Endodermal cell (in vitro differentiated cells): ENCODE measurements at regions not wholly inside any gene's neighbourhood (a gene's known extent, or its start where the extent isn't known, plus 50 kb on each side); places are given as distances from the start of the nearest gene placed in this dataset.

Source experiments
- DNase-seq: peaks from one replicate; pipeline ENCODE4 v3.0.0-alpha.2; 2017
- H3K27ac ChIP-seq: 2 replicates; pipeline ENCODE4 v1.5.1; 2013; ENCODE audit warnings: mild to moderate bottlenecking, low read depth, low read length, moderate library complexity
- H3K27me3 ChIP-seq: 2 replicates; pipeline ENCODE4 v1.6.1; 2013; ENCODE audit warnings: mild to moderate bottlenecking, low read length, moderate library complexity; ENCODE audit not compliant: insufficient read depth, control insufficient read depth, poor library complexity, severe bottlenecking
- H3K36me3 ChIP-seq: 2 replicates; pipeline ENCODE4 v1.7.0; 2013; ENCODE audit warnings: mild to moderate bottlenecking, low read length, moderate library complexity; ENCODE audit not compliant: control insufficient read depth, insufficient read depth
- H3K4me1 ChIP-seq: one replicate; pipeline ENCODE4 v1.7.0; 2013; ENCODE audit warnings: low read length; ENCODE audit not compliant: control insufficient read depth, insufficient read depth
- H3K4me3 ChIP-seq: 2 replicates; pipeline ENCODE4 v1.5.1; 2013; ENCODE audit warnings: mild to moderate bottlenecking, low read length, moderate library complexity
- H3K9ac ChIP-seq: 2 replicates; pipeline ENCODE4 v1.6.1; 2013; ENCODE audit warnings: mild to moderate bottlenecking, low read length, moderate library complexity; ENCODE audit not compliant: poor library complexity, severe bottlenecking; ENCODE audit errors: extremely low read depth
- H3K9me3 ChIP-seq: 2 replicates; pipeline ENCODE4 v1.6.1; 2013; ENCODE audit warnings: mild to moderate bottlenecking, low read length, moderate library complexity; ENCODE audit not compliant: control insufficient read depth
- H3K27ac Mint-ChIP-seq: 2 replicates; pipeline ENCODE4 v1.8.0; 2020; ENCODE audit warnings: mixed read lengths
- H3K27me3 Mint-ChIP-seq: 2 replicates; pipeline ENCODE4 v1.8.0; 2021; ENCODE audit warnings: mild to moderate bottlenecking, mixed read lengths; ENCODE audit not compliant: insufficient read depth
- H3K36me3 Mint-ChIP-seq: 2 replicates; pipeline ENCODE4 v1.8.0; 2020; ENCODE audit warnings: low read depth, mixed read lengths
- H3K4me1 Mint-ChIP-seq: 2 replicates; pipeline ENCODE4 v1.8.0; 2020; ENCODE audit warnings: mixed read lengths
- H3K4me3 Mint-ChIP-seq: 2 replicates; pipeline ENCODE4 v1.8.0; 2020; ENCODE audit warnings: mild to moderate bottlenecking, moderate library complexity, mixed read lengths
- H3K9me3 Mint-ChIP-seq: 2 replicates; pipeline ENCODE4 v1.8.0; 2020; ENCODE audit warnings: mild to moderate bottlenecking, mixed read lengths
- CTCF ChIP-seq: fragments of 200-600 bp; sonication (generic); conservative IDR thresholded peaks from 2 replicates; pipeline ENCODE4 v1.5.0; 2021; ENCODE audit warnings: antibody characterized with exemption, mild to moderate bottlenecking
- WGBS, 2 experiments: methylation state at CpG; one replicate each; pipeline versions ENCODE4 v1.1.5 to v1.1.7; 2013; ENCODE audit warnings: missing lambda C conversion rate in 2 of 2, mixed read lengths in 1 of 2; ENCODE audit not compliant: insufficient coverage in 1 of 2, insufficient read length in 1 of 2; 5-methylcytosine and 5-hydroxymethylcytosine counted together

GRCh38 chr3:26202169-26202568 lies 412.3 kb downstream of the OXSM start:
- H3K36me3 Mint-ChIP-seq = no peaks in the 10 kb centered on the region
- no peaks in the 10 kb centered on the region for H3K9me3 Mint-ChIP-seq
- Histone ChIP-seq H3K27me3 (no peaks in the 10 kb centered on the region), H3K4me1 (peaks cover 10% of the 10 kb centered on the region), H3K27ac (no peak overlapping the region), H3K9ac (no peak overlapping the region), H3K9me3 (no peaks in the 10 kb centered on the region), H3K4me3 (no peak overlapping the region), H3K36me3 (no peaks in the 10 kb centered on the region)
- peaks cover 31% of the 10 kb centered on the region for H3K4me1 Mint-ChIP-seq
- WGBS, 2 experiments = 45 to 71% methylated on average over 3 of the region's 3 CpGs
- no peak overlapping the region for H3K27ac Mint-ChIP-seq
- TF ChIP-seq CTCF = no peak
- no peaks in the 10 kb centered on the region for H3K27me3 Mint-ChIP-seq
- H3K4me3 Mint-ChIP-seq = no peak overlapping the region
- peak; percentile 49 for DNase-seq

- H3K4me3 ChIP-seq = no peak overlapping the region
- WGBS, 2 experiments = 71 to 94% methylated on average over 1 of the region's 1 CpG
- no peaks in the 10 kb centered on the region for H3K27me3 Mint-ChIP-seq
- H3K36me3 ChIP-seq = no peaks in the 10 kb centered on the region
- DNase-seq = no peak
- H3K27me3 ChIP-seq = no peaks in the 10 kb centered on the region
- H3K9me3 Mint-ChIP-seq = peaks cover under 1% of the 10 kb centered on the region
- H3K36me3 Mint-ChIP-seq = no peaks in the 10 kb centered on the region
- TF ChIP-seq CTCF = no peak
- peaks cover 23% of the 10 kb centered on the region for H3K4me1 Mint-ChIP-seq
- no peak overlapping the region for H3K27ac Mint-ChIP-seq
- no peak overlapping the region for H3K9ac ChIP-seq
- peaks cover 7% of the 10 kb centered on the region for H3K4me1 ChIP-seq
- no peaks in the 10 kb centered on the region for H3K9me3 ChIP-seq
- H3K27ac ChIP-seq = no peak overlapping the region
- no peak overlapping the region for H3K4me3 Mint-ChIP-seq
Observed at GRCh38 chr3:26205475-26205874, 415.6 kb downstream of the OXSM start.

GRCh38 chr3:26208201-26208600 lies 414.4 kb upstream of the LRRC3B start:
- Mint-ChIP-seq H3K9me3 (peaks cover 17% of the 10 kb centered on the region), H3K4me3 (no peak overlapping the region), H3K4me1 (peaks cover 8% of the 10 kb centered on the region), H3K36me3 (no peaks in the 10 kb centered on the region), H3K27ac (no peak overlapping the region), H3K27me3 (no peaks in the 10 kb centered on the region)
- Histone ChIP-seq H3K4me3 (no peak overlapping the region), H3K27me3 (no peaks in the 10 kb centered on the region), H3K9me3 (no peaks in the 10 kb centered on the region), H3K4me1 (no peaks in the 10 kb centered on the region), H3K36me3 (no peaks in the 10 kb centered on the region), H3K9ac (no peak overlapping the region), H3K27ac (no peak overlapping the region)
- TF ChIP-seq CTCF = no peak
- WGBS, 2 experiments = 93 to 97% methylated on average over 3 to 4 of the region's 4 CpGs
- no peak for DNase-seq
